ENCODE measurements at regions not wholly inside any gene's neighbourhood (a gene's known extent, or its start where the extent isn't known, plus 50 kb on each side); places are given as distances from the start of the nearest gene placed in this dataset.
A peak's percentile ranks its signal among the peaks of the same experiment; 100 is the strongest.

GRCh38 chr18:45324101-45324494 is 291.2 kb upstream of the SLC14A2 start:
- Histone ChIP-seq H4K20me1 (ENCODE audit: control insufficient read depth, extremely low read depth, insufficient read depth, low read length) (no peaks in the 10 kb centered on the region), H3K9ac (ENCODE audit: control insufficient read depth, extremely low read depth, insufficient read depth, low read length) (no peak overlapping the region), H3K27me3 (ENCODE audit: control insufficient read depth, extremely low read depth, insufficient read depth, low read length) (no peaks in the 10 kb centered on the region), H3K4me1 (ENCODE audit: control insufficient read depth, extremely low read depth, insufficient read depth, low read length) (peaks cover 6% of the 10 kb centered on the region), H3K36me3 (ENCODE audit: control insufficient read depth in 2 of 2, extremely low read depth in 1 of 2, insufficient read depth in 2 of 2, low read length in 2 of 2) (no peaks in the 10 kb centered on the region), H3K4me3 (ENCODE audit: control insufficient read depth in 2 of 3, extremely low read depth in 1 of 3, insufficient read depth in 2 of 3, low read depth in 1 of 3, low read length in 3 of 3) (no peak overlapping the region), H3K4me2 (ENCODE audit: control insufficient read depth, extremely low read depth, insufficient read depth, low read depth, low read length) (no peak overlapping the region), H3K27ac (ENCODE audit: control insufficient read depth, insufficient read depth, low read length) (no peak overlapping the region), H3K79me2 (ENCODE audit: control insufficient read depth, insufficient read depth, low read length) (no peaks in the 10 kb centered on the region), H3K9me3 (ENCODE audit: control insufficient read depth, low read depth, low read length) (no peaks in the 10 kb centered on the region), H3K9me1 (ENCODE audit: control insufficient read depth, extremely low read depth, insufficient read depth, low read length) (no peaks in the 10 kb centered on the region), H2AFZ (ENCODE audit: control insufficient read depth, low read length) (no peak overlapping the region)
- TF ChIP-seq CTCF (optimal IDR thresholded peaks at IDR 0.05 in 1 of 3, IDR thresholded peaks at IDR 0.05 in 1 of 3, conservative IDR thresholded peaks at IDR 0.05 in 1 of 3; ENCODE audit: extremely low read depth in 1 of 3, insufficient read depth in 2 of 3, low read length in 3 of 3): no peak
- no peak for TF ChIP-seq EZH2 (IDR thresholded peaks at IDR 0.05; ENCODE audit: low read length)
- no peak for DNase-seq (ENCODE audit: low read depth, low spot score)
- no peak for FAIRE-seq
- dilution Hi-C loops (cut with MboI; ENCODE audit: extremely low pct_ligation_motif_present, low sequenced_read_pairs): no loop called here

DNA sequence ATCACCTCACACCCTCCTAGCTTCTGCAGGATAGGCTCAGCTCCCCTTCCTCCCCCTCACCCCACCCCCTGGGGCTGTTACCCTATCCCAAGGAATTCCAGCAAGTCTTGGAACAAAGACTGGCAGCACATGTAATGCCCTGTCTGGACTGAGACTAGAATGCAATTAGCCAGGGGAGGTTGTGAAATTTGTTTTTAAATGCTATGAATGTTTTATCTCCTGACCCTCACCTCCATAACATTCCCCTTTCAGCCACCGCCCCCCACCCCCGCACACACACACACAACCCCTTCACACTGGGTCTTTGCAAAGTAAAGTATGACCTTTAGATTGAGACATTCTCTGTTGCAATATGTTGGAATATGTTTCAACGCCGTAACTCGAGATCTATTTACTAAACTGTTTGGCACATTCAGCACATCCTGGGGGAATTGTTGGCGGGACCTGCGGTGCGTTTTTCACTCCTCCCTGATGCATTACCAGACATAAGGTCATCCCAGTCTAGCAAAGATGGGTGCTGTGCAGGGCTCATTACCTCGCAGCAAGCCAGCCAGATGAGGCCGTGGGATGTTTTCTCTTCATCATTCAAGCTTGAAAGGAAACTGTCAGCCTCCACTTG is 290.7 kb upstream of the SLC14A2 start:
- H4K20me1 ChIP-seq (ENCODE audit: control insufficient read depth, extremely low read depth, insufficient read depth, low read length): no peaks in the 10 kb centered on the region
- TF ChIP-seq CTCF (optimal IDR thresholded peaks at IDR 0.05 in 1 of 3, IDR thresholded peaks at IDR 0.05 in 1 of 3, conservative IDR thresholded peaks at IDR 0.05 in 1 of 3; ENCODE audit: extremely low read depth in 1 of 3, insufficient read depth in 2 of 3, low read length in 3 of 3) (no peak), EZH2 (IDR thresholded peaks at IDR 0.05; ENCODE audit: low read length) (no peak)
- no peaks in the 10 kb centered on the region for H3K9me1 ChIP-seq (ENCODE audit: control insufficient read depth, extremely low read depth, insufficient read depth, low read length)
- peak overlapping the region; percentile 7 for H3K4me2 ChIP-seq (ENCODE audit: control insufficient read depth, extremely low read depth, insufficient read depth, low read depth, low read length)
- DNase-seq (ENCODE audit: low read depth, low spot score) (no peak), FAIRE-seq (no peak)
- no peak overlapping the region for H3K9ac ChIP-seq (ENCODE audit: control insufficient read depth, extremely low read depth, insufficient read depth, low read length)
- no peak overlapping the region for H3K27ac ChIP-seq (ENCODE audit: control insufficient read depth, insufficient read depth, low read length)
- no peaks in the 10 kb centered on the region for H3K36me3 ChIP-seq (ENCODE audit: control insufficient read depth in 2 of 2, extremely low read depth in 1 of 2, insufficient read depth in 2 of 2, low read length in 2 of 2)
- no peak overlapping the region for H2AFZ ChIP-seq (ENCODE audit: control insufficient read depth, low read length)
- dilution Hi-C loops (cut with MboI; ENCODE audit: extremely low pct_ligation_motif_present, low sequenced_read_pairs): no loop called here
- peaks cover 6% of the 10 kb centered on the region for H3K4me1 ChIP-seq (ENCODE audit: control insufficient read depth, extremely low read depth, insufficient read depth, low read length)
- H3K27me3 ChIP-seq (ENCODE audit: control insufficient read depth, extremely low read depth, insufficient read depth, low read length): no peaks in the 10 kb centered on the region
- no peak overlapping the region for H3K4me3 ChIP-seq (ENCODE audit: control insufficient read depth in 2 of 3, extremely low read depth in 1 of 3, insufficient read depth in 2 of 3, low read depth in 1 of 3, low read length in 3 of 3)
- no peaks in the 10 kb centered on the region for H3K9me3 ChIP-seq (ENCODE audit: control insufficient read depth, low read depth, low read length)
- no peaks in the 10 kb centered on the region for H3K79me2 ChIP-seq (ENCODE audit: control insufficient read depth, insufficient read depth, low read length)
